ENCODE measurements at regions not wholly inside any gene's neighbourhood (a gene's known extent, or its start where the extent isn't known, plus 50 kb on each side); places are given as distances from the start of the nearest gene placed in this dataset.
"Not testable (repeated sequence)": the region's sequence is repeated elsewhere in the genome, so short reads cannot be mapped to it uniquely, and the experiment has no call there.

DNA sequence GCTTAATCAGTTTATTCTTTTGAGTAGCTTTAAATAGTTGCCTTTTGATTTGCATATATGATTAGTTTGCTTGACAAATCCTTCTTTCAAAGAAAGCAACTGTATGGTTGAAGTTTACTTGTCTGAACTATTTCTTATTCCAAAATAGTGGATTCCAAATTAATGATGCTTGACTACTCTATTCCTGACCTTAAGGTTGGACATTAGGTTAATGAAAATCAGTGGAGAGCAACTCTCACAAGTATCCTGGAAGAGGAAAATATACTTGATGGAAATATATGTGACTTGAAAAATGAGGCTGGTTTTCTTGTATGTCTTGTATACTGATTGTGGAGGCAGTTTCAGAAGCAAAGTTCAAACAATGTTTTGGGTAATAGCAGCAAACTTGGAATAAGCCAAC, 369.2 kb upstream of the PODXL start:
- H3K4me3 ChIP-seq (ENCODE audit: low read length in 2 of 2): no peak overlapping the region
- POLR2A ChIA-PET (ENCODE audit: partially characterized antibody): no interaction called here
- Mint-ChIP-seq H3K4me3 (no peak overlapping the region), H3K9me3 (peaks cover 0 to 4% (median 0%) of the 10 kb centered on the region in 8 donors), H3K36me3 (no peaks in the 10 kb centered on the region), H3K27ac (no peak overlapping the region), H3K27me3 (peaks cover 2 to 4% of the 10 kb centered on the region in 2 donors), H3K4me1 (no peaks in the 10 kb centered on the region)
- H3K27me3 ChIP-seq (ENCODE audit: insufficient read depth, low read length): no peaks in the 10 kb centered on the region
- CTCF ChIA-PET (ENCODE audit: partially characterized antibody): interaction anchor here (1.4 kb wide), 1 partner anchor 67 kb away, joined by 3 read pairs; no protein-coding TSS in a partner anchor
- no peaks in the 10 kb centered on the region for H3K9me3 ChIP-seq (ENCODE audit: control insufficient read depth in 1 of 2, low read length in 2 of 2)
- H3K4me1 ChIP-seq (ENCODE audit: insufficient read depth, low read length): no peaks in the 10 kb centered on the region
- H3K27ac ChIP-seq (ENCODE audit: low read depth, low read length): no peak overlapping the region
- intact Hi-C loops (cut with micrococcal nuclease): no loop called here
- no peak for DNase-seq
- H3K36me3 ChIP-seq (ENCODE audit: insufficient read depth, low read length): no peaks in the 10 kb centered on the region

DNA sequence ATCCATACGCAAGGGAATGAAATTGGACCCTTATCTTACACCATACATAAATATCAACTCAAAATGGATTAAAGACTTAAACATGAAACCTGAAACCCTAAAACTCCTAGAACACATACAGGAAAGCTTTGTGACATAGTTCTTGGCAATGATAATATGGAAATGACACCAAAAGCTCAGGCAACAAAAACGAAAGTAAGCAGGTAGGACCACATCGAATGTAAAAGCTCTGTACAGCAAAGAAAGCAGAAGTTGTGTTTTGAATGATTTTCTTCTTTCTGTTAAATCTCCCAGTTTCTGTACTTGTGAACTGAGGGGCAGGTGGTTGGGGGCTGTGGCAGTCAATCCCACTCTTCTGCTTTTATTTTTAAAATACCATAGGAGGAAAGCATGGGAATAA, 368.4 kb upstream of the PODXL start:
- Histone ChIP-seq H3K4me1 (ENCODE audit: insufficient read depth, low read length) (no peaks in the 10 kb centered on the region), H3K27me3 (ENCODE audit: insufficient read depth, low read length) (no peaks in the 10 kb centered on the region), H3K27ac (ENCODE audit: low read depth, low read length) (no peak overlapping the region), H3K9me3 (ENCODE audit: control insufficient read depth in 1 of 2, low read length in 2 of 2) (no peaks in the 10 kb centered on the region), H3K36me3 (ENCODE audit: insufficient read depth, low read length) (no peaks in the 10 kb centered on the region), H3K4me3 (ENCODE audit: low read length in 2 of 2) (no peak overlapping the region)
- Mint-ChIP-seq H3K27me3 (peaks cover 2 to 4% of the 10 kb centered on the region in 2 donors), H3K9me3 (peaks cover 0 to 4% (median 0%) of the 10 kb centered on the region in 8 donors), H3K36me3 (no peaks in the 10 kb centered on the region), H3K4me1 (no peaks in the 10 kb centered on the region), H3K4me3 (peak overlapping the region in 4 of 8 donors; percentile 9 to 55 (median 30)), H3K27ac (no peak overlapping the region)
- POLR2A ChIA-PET (ENCODE audit: partially characterized antibody): no interaction called here
- DNase-seq: no peak
- CTCF ChIA-PET (ENCODE audit: partially characterized antibody): interaction anchor here (1.4 kb wide), 1 partner anchor 66 kb away, joined by 3 read pairs; no protein-coding TSS in a partner anchor
- intact Hi-C loops (cut with micrococcal nuclease): no loop called here

DNA sequence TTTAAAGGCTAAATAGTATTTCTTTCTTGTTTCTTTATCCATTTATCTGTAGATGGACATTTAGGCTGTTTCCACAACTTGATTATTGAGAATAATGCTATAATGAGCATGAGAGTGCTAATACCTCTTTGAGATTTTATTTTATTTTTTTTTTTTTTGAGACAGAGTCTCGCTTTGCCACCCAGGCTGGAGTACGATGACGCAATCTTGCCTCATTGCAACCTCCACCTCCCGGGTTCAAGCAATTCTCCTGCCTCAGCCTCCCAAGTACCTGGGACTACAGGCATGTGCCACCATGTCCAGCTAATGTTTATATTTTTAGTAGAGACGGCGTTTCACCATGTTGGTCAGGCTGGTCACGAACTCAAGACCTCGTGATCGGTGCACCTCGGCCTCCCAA, 366.5 kb upstream of the PODXL start:
- H3K27me3 ChIP-seq (ENCODE audit: insufficient read depth, low read length); H3K36me3 Mint-ChIP-seq; DNase-seq; H3K4me1 ChIP-seq (ENCODE audit: insufficient read depth, low read length); H3K4me3 ChIP-seq (ENCODE audit: low read length in 2 of 2); H3K4me3 Mint-ChIP-seq; H3K4me1 Mint-ChIP-seq; intact Hi-C loops (cut with micrococcal nuclease); H3K27me3 Mint-ChIP-seq; H3K9me3 Mint-ChIP-seq; POLR2A ChIA-PET (ENCODE audit: partially characterized antibody); H3K27ac Mint-ChIP-seq; H3K36me3 ChIP-seq (ENCODE audit: insufficient read depth, low read length); CTCF ChIA-PET (ENCODE audit: partially characterized antibody); H3K9me3 ChIP-seq (ENCODE audit: control insufficient read depth in 1 of 2, low read length in 2 of 2); H3K27ac ChIP-seq (ENCODE audit: low read depth, low read length): not testable (repeated sequence)

DNA sequence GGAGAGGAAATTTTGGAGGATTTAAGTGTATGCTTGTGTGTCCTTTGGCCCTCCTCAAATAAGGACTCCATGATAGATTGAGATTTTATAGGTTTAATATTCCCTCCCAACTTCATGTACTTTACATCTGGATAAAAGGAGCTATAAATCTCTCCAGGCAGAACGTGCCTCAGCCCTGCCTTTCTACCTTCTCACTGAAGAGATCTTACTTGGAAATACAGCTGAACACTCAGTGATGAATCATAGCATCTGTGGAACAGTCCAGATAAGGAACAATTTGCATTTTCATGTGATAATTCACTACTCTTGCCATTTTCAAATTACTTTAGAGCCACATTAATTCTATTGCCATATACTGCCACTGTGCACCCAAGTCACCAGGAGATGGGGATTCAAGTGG, 364.6 kb upstream of the PODXL start:
- ChIA-PET CTCF (ENCODE audit: partially characterized antibody) (no interaction called here), POLR2A (ENCODE audit: partially characterized antibody) (no interaction called here)
- H3K27ac ChIP-seq (ENCODE audit: low read depth, low read length): no peak overlapping the region
- Mint-ChIP-seq H3K36me3 (no peaks in the 10 kb centered on the region), H3K4me1 (no peaks in the 10 kb centered on the region), H3K27ac (no peak overlapping the region), H3K4me3 (no peak overlapping the region), H3K9me3 (peaks cover 0 to 6% (median 0%) of the 10 kb centered on the region in 8 donors), H3K27me3 (no peaks in the 10 kb centered on the region)
- H3K4me1 ChIP-seq (ENCODE audit: insufficient read depth, low read length): no peaks in the 10 kb centered on the region
- no peaks in the 10 kb centered on the region for H3K27me3 ChIP-seq (ENCODE audit: insufficient read depth, low read length)
- no peaks in the 10 kb centered on the region for H3K36me3 ChIP-seq (ENCODE audit: insufficient read depth, low read length)
- intact Hi-C loops (cut with micrococcal nuclease): no loop called here
- DNase-seq: no peak
- no peak overlapping the region for H3K4me3 ChIP-seq (ENCODE audit: low read length in 2 of 2)
- H3K9me3 ChIP-seq (ENCODE audit: control insufficient read depth in 1 of 2, low read length in 2 of 2): no peaks in the 10 kb centered on the region

GRCh38 chr7:131919920-131920709, 363.7 kb upstream of the PODXL start:
- H3K9me3 ChIP-seq (ENCODE audit: control insufficient read depth in 1 of 2, low read length in 2 of 2): no peaks in the 10 kb centered on the region
- H3K4me3 Mint-ChIP-seq: no peak overlapping the region
- H3K36me3 ChIP-seq (ENCODE audit: insufficient read depth, low read length): no peaks in the 10 kb centered on the region
- CTCF ChIA-PET (ENCODE audit: partially characterized antibody): no interaction called here
- H3K4me1 ChIP-seq (ENCODE audit: insufficient read depth, low read length): no peaks in the 10 kb centered on the region
- peaks cover 0 to 6% (median 0%) of the 10 kb centered on the region in 8 donors for H3K9me3 Mint-ChIP-seq
- no peak overlapping the region for H3K27ac ChIP-seq (ENCODE audit: low read depth, low read length)
- peak overlapping the region in 1 of 7 donors; percentile 28 for H3K27ac Mint-ChIP-seq
- no peaks in the 10 kb centered on the region for H3K4me1 Mint-ChIP-seq
- no peaks in the 10 kb centered on the region for H3K27me3 ChIP-seq (ENCODE audit: insufficient read depth, low read length)
- intact Hi-C loops (cut with micrococcal nuclease): no loop called here
- DNase-seq: no peak
- H3K36me3 Mint-ChIP-seq: no peaks in the 10 kb centered on the region
- no peaks in the 10 kb centered on the region for H3K27me3 Mint-ChIP-seq
- no peak overlapping the region for H3K4me3 ChIP-seq (ENCODE audit: low read length in 2 of 2)
- POLR2A ChIA-PET (ENCODE audit: partially characterized antibody): no interaction called here

DNA sequence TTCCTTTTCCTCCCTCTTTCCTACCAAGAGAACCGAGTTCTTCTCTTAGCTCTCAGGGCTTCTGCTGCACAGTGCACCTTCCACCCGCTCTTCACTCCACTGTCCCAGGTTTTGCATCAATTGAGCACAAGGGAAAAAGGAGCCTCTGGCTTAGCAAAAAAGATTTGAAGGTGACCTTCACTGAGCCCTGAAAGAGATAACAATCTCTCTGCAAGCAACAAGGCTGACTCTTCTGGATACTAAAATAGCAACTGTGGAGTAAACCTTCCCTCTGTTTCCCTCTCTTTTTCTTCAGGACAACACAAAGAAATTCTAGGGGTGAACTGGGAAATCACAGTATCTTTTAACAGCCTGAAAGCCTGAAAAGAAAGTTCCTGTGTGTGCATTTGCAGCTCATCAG, 354.7 kb upstream of the PODXL start:
- CTCF ChIA-PET (ENCODE audit: partially characterized antibody): no interaction called here
- Histone ChIP-seq H3K27me3 (ENCODE audit: insufficient read depth, low read length) (no peaks in the 10 kb centered on the region), H3K27ac (ENCODE audit: low read depth, low read length) (no peak overlapping the region), H3K9me3 (ENCODE audit: control insufficient read depth in 1 of 2, low read length in 2 of 2) (no peaks in the 10 kb centered on the region), H3K4me3 (ENCODE audit: low read length in 2 of 2) (no peak overlapping the region), H3K36me3 (ENCODE audit: insufficient read depth, low read length) (no peaks in the 10 kb centered on the region), H3K4me1 (ENCODE audit: insufficient read depth, low read length) (no peaks in the 10 kb centered on the region)
- Mint-ChIP-seq H3K36me3 (peaks cover 1 to 4% of the 10 kb centered on the region in 2 donors), H3K4me1 (no peaks in the 10 kb centered on the region), H3K27ac (no peak overlapping the region), H3K4me3 (no peak overlapping the region), H3K27me3 (peaks cover 20 to 39% of the 10 kb centered on the region in 2 donors), H3K9me3 (peaks cover 3 to 28% (median 7%) of the 10 kb centered on the region in 8 donors)
- intact Hi-C loops (cut with micrococcal nuclease): no loop called here
- no peak for DNase-seq
- POLR2A ChIA-PET (ENCODE audit: partially characterized antibody): no interaction called here

DNA sequence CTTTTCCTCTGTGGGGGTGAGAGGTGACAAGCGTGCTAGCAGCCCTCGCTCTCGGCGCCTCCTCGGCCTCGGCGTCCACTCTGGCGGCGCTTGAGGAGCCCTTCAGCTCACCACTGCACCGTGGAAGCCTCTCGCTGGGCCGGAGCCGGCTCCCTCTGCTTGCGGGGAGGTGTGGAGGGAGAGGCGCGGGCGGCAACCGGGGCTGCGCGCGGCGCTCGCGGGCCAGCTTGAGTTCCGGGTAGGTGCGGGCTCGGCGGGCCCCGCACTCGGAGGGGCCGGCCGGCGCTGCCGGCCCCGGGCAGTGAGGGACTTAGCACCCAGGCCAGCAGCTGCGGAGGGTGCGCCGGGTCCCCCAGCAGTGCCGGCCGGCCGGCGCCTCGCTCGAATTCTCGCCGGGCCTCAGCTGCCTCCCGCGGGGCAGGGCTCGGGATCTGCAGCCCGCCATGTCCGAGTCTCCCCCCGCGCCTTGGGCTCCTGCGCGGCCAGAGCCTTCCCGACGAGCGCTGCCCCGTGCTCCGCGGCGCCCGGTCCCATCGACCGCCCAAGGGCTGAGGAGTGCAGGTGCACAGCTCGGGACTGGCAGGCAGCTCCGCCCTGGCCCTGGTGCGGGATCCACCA, 352.8 kb upstream of the PODXL start:
- DNase-seq: no peak
- POLR2A ChIA-PET (ENCODE audit: partially characterized antibody): no interaction called here
- H3K9me3 Mint-ChIP-seq: peaks cover 3 to 24% (median 7%) of the 10 kb centered on the region in 8 donors
- no peak overlapping the region for H3K27ac Mint-ChIP-seq
- H3K4me3 Mint-ChIP-seq: no peak overlapping the region
- H3K27me3 ChIP-seq (ENCODE audit: insufficient read depth, low read length): no peaks in the 10 kb centered on the region
- H3K4me3 ChIP-seq (ENCODE audit: low read length in 2 of 2): no peak overlapping the region
- H3K36me3 ChIP-seq (ENCODE audit: insufficient read depth, low read length): no peaks in the 10 kb centered on the region
- no peaks in the 10 kb centered on the region for H3K9me3 ChIP-seq (ENCODE audit: control insufficient read depth in 1 of 2, low read length in 2 of 2)
- H3K4me1 Mint-ChIP-seq: no peaks in the 10 kb centered on the region
- peaks cover 1 to 4% of the 10 kb centered on the region in 2 donors for H3K36me3 Mint-ChIP-seq
- CTCF ChIA-PET (ENCODE audit: partially characterized antibody): interaction anchor here (1.3 kb wide), 1 partner anchor 48 kb away, joined by 3 read pairs; no protein-coding TSS in a partner anchor
- H3K4me1 ChIP-seq (ENCODE audit: insufficient read depth, low read length): no peaks in the 10 kb centered on the region
- intact Hi-C loops (cut with micrococcal nuclease): no loop called here
- peaks cover 23 to 39% of the 10 kb centered on the region in 2 donors for H3K27me3 Mint-ChIP-seq
- no peak overlapping the region for H3K27ac ChIP-seq (ENCODE audit: low read depth, low read length)

Measured in CD4-positive, alpha-beta memory T cell (primary cell).